CD4-positive, alpha-beta T cell (primary cell): ENCODE measurements at regions not wholly inside any gene's neighbourhood (a gene's known extent, or its start where the extent isn't known, plus 50 kb on each side); places are given as distances from the start of the nearest gene placed in this dataset.

Source experiments
- ATAC-seq: fragments of 200-7000 bp; cut with Tn5 transposase; one replicate; pipeline ENCODE4 v1.10.0; 2022; ENCODE audit warnings: mild to moderate bottlenecking; ENCODE audit not compliant: poor library complexity
- CTCF ChIA-PET: fragments of 350-600 bp; sonication (Branson Sonifier 250); formaldehyde crosslinking; loops from one replicate; lab custom pipeline; 2021; ENCODE audit warnings: antibody characterized with exemption, inconsistent platforms; lab: Charles Lee
- POLR2A ChIA-PET: fragments of 350-600 bp; sonication (Branson Sonifier 250); formaldehyde crosslinking; loops from one replicate; lab custom pipeline; 2021; ENCODE audit warnings: antibody characterized with exemption, inconsistent platforms; lab: Charles Lee
- DNase-seq, 14 experiments: peaks; one replicate each; pipeline ENCODE4 v3.0.0-alpha.2; 2013 to 2020; ENCODE audit warnings: mixed read lengths in 2 of 14
- H3K27ac ChIP-seq, 2 donors: one replicate each; pipeline versions ENCODE4 v1.5.1 to v1.7.0; 2013; ENCODE audit warnings: low read length in 2 of 2, low read depth in 1 of 2, mild to moderate bottlenecking in 1 of 2
- H3K27me3 ChIP-seq, 2 experiments: 1 replicate in 1 of 2; 2 replicates in 1 of 2; pipeline versions ENCODE4 v1.6.1 to v1.7.0; 2013; ENCODE audit warnings: low read length in 2 of 2, control low read depth in 1 of 2, mild to moderate bottlenecking in 1 of 2, moderate library complexity in 1 of 2; ENCODE audit not compliant: insufficient read depth in 2 of 2, control insufficient read depth in 1 of 2
- H3K36me3 ChIP-seq: one replicate; pipeline ENCODE4 v1.6.1; 2013; ENCODE audit warnings: low read length, control low read depth; ENCODE audit not compliant: insufficient read depth
- H3K4me1 ChIP-seq: one replicate; pipeline ENCODE4 v1.6.1; 2013; ENCODE audit warnings: low read length, control low read depth; ENCODE audit not compliant: insufficient read depth
- H3K4me3 ChIP-seq: one replicate; pipeline ENCODE4 v1.5.1; 2013; ENCODE audit warnings: mild to moderate bottlenecking, low read length, moderate library complexity
- H3K9me3 ChIP-seq, 2 experiments: 1 replicate in 1 of 2; 2 replicates in 1 of 2; pipeline versions ENCODE4 v1.6.1 to v1.7.0; 2013; ENCODE audit warnings: low read length in 2 of 2, mild to moderate bottlenecking in 2 of 2, control low read depth in 1 of 2, moderate library complexity in 1 of 2; ENCODE audit not compliant: control insufficient read depth in 1 of 2, insufficient read depth in 1 of 2
- H3K27ac Mint-ChIP-seq: one replicate; pipeline ENCODE4 v1.8.0; 2020; ENCODE audit warnings: mixed read lengths
- H3K27me3 Mint-ChIP-seq: one replicate; pipeline ENCODE4 v1.8.0; 2021; ENCODE audit warnings: mixed read lengths
- H3K36me3 Mint-ChIP-seq: one replicate; pipeline ENCODE4 v1.8.0; 2021; ENCODE audit warnings: low read depth, mixed read lengths
- H3K4me1 Mint-ChIP-seq: one replicate; pipeline ENCODE4 v1.8.0; 2021; ENCODE audit warnings: low read depth, mixed read lengths
- H3K4me3 Mint-ChIP-seq: one replicate; pipeline ENCODE4 v1.8.0; 2020; ENCODE audit warnings: mild to moderate bottlenecking, mixed read lengths
- H3K9me3 Mint-ChIP-seq: one replicate; pipeline ENCODE4 v1.8.0; 2020; ENCODE audit warnings: mixed read lengths
- intact Hi-C, 2 experiments: fragments of 100-400 bp; cut with DNase I in 1 of 2; cut with micrococcal nuclease in 1 of 2; formaldehyde crosslinking; loops; one replicate each; pipeline versions ENCODE4 v1.15.1 to v1.9.0; 2023 to 2025; cut with DNase I, micrococcal nuclease
- TF ChIP-seq, protein P1 (sequence below): fragments of 200-600 bp; IDR thresholded peaks from one replicate; pipeline ENCODE4 v1.8.0; 2022; ENCODE audit warnings: antibody characterized with exemption, mild to moderate bottlenecking

DNA sequence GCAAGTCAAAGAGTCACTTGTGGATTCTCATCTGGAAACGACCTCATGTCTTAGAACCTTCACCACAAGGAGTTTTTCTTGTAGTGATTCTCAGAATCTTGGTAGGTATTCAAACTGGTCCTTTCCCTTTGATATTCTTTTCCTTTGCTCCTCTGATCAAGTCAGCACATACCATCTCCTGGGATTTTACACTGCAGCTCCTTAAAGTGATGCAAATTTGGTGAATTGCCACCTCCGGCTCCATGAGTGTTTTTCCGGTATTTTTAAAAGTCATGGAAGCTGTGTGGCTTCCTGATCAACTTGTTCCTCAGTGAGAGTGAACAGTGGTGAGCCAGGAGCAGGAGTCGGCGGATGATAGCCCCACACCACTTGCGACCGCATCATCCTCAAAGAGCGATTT is 182.1 kb upstream of the DAB1 start:
- ATAC-seq (no peak), DNase-seq (no peak)
- Histone ChIP-seq H3K9me3 (no peaks in the 10 kb centered on the region), H3K36me3 (no peaks in the 10 kb centered on the region), H3K27me3 (no peaks in the 10 kb centered on the region), H3K4me1 (no peaks in the 10 kb centered on the region), H3K27ac (no peak overlapping the region), H3K4me3 (no peak overlapping the region)
- ChIA-PET CTCF (no interaction called here), POLR2A (no interaction called here)
- H3K27ac Mint-ChIP-seq: no peak overlapping the region
- TF ChIP-seq, protein P1, sequence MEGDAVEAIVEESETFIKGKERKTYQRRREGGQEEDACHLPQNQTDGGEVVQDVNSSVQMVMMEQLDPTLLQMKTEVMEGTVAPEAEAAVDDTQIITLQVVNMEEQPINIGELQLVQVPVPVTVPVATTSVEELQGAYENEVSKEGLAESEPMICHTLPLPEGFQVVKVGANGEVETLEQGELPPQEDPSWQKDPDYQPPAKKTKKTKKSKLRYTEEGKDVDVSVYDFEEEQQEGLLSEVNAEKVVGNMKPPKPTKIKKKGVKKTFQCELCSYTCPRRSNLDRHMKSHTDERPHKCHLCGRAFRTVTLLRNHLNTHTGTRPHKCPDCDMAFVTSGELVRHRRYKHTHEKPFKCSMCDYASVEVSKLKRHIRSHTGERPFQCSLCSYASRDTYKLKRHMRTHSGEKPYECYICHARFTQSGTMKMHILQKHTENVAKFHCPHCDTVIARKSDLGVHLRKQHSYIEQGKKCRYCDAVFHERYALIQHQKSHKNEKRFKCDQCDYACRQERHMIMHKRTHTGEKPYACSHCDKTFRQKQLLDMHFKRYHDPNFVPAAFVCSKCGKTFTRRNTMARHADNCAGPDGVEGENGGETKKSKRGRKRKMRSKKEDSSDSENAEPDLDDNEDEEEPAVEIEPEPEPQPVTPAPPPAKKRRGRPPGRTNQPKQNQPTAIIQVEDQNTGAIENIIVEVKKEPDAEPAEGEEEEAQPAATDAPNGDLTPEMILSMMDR: no peak
- H3K4me1 Mint-ChIP-seq: no peaks in the 10 kb centered on the region
- H3K36me3 Mint-ChIP-seq: no peaks in the 10 kb centered on the region
- intact Hi-C loops: no loop called here
- H3K4me3 Mint-ChIP-seq: no peak overlapping the region
- peaks cover 21% of the 10 kb centered on the region for H3K27me3 Mint-ChIP-seq
- no peaks in the 10 kb centered on the region for H3K9me3 Mint-ChIP-seq

DNA sequence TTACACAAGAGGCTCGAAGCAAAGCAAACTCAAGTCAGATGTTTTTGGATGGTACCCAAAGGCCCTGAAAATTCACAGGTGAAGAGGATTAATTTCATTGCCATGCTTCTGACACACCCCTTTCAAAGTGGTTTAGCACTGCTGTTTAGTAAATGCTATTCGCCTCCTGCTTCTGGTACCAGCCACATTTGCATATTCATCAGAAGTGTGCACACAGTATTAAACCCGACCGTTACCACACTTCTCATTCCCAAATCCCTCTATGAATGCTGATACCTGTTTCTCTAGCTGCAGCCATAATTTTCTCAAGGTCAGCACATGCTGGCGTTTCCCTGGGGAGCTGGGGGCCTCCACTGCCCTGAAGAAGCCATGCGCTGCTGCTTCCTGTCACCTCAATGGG is 179.8 kb upstream of the DAB1 start:
- no peaks in the 10 kb centered on the region for H3K4me1 Mint-ChIP-seq
- H3K36me3 Mint-ChIP-seq: no peaks in the 10 kb centered on the region
- peaks cover 27% of the 10 kb centered on the region for H3K27me3 Mint-ChIP-seq
- intact Hi-C loops: no loop called here
- no peak overlapping the region for H3K4me3 Mint-ChIP-seq
- Histone ChIP-seq H3K4me3 (no peak overlapping the region), H3K27me3 (no peaks in the 10 kb centered on the region), H3K27ac (no peak overlapping the region), H3K9me3 (no peaks in the 10 kb centered on the region), H3K36me3 (no peaks in the 10 kb centered on the region), H3K4me1 (no peaks in the 10 kb centered on the region)
- TF ChIP-seq, protein P1: no peak
- H3K27ac Mint-ChIP-seq: no peak overlapping the region
- CTCF ChIA-PET: no interaction called here
- H3K9me3 Mint-ChIP-seq: no peaks in the 10 kb centered on the region
- DNase-seq (no peak), ATAC-seq (no peak)
- POLR2A ChIA-PET: no interaction called here

DNA sequence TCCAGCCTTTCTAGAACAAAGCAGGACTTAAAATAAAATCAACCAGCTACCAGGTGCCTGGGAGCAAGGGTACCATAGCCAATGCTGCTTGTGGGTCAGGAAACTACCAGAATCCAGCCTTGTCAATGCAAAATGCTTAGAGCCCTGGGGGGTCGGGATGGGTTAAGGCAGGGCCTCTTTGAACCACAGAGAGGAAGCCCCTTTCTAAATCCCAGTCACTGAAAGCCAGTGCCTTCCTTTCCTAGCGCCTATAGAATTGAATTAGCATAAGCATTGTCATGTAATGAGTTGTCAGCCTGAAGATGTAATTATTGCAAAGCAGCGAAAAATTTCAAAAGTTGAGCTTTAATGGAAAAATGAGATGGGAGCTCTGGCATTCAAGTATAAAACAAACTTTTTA is 176.6 kb upstream of the DAB1 start:
- H3K27ac Mint-ChIP-seq: no peak overlapping the region

More for the DNA sequence above, 176.6 kb upstream of the DAB1 start:
- Histone ChIP-seq H3K27me3 (no peaks in the 10 kb centered on the region), H3K9me3 (no peaks in the 10 kb centered on the region), H3K4me1 (no peaks in the 10 kb centered on the region), H3K4me3 (no peak overlapping the region), H3K36me3 (no peaks in the 10 kb centered on the region), H3K27ac (no peak overlapping the region)
- H3K9me3 Mint-ChIP-seq: no peaks in the 10 kb centered on the region
- H3K4me1 Mint-ChIP-seq: no peaks in the 10 kb centered on the region
- no peak for ATAC-seq
- no peak for DNase-seq
- ChIA-PET POLR2A (no interaction called here), CTCF (no interaction called here)
- TF ChIP-seq, protein P1: no peak
- H3K27me3 Mint-ChIP-seq: peaks cover 27% of the 10 kb centered on the region
- intact Hi-C loops: no loop called here
- no peak overlapping the region for H3K4me3 Mint-ChIP-seq
- H3K36me3 Mint-ChIP-seq: no peaks in the 10 kb centered on the region
